GM23338 (cell line): ENCODE measurements at regions not wholly inside any gene's neighbourhood (a gene's known extent, or its start where the extent isn't known, plus 50 kb on each side); places are given as distances from the start of the nearest gene placed in this dataset.

Experiments used
- CREB1 ChIP-seq: fragments of 250-450 bp; sonication (Bioruptor Pico); IDR thresholded peaks from 2 replicates; pipeline ENCODE4 v1.5.0; 2020; ENCODE audit warnings: low read depth, mild to moderate bottlenecking, moderate library complexity
- EZH2phosphoT487 ChIP-seq: fragments of 200-600 bp; sonication (generic); IDR thresholded peaks from one replicate; pipeline ENCODE4 v1.8.1; 2018; ENCODE audit warnings: antibody characterized with exemption; ENCODE audit not compliant: unreplicated experiment
- JUNB ChIP-seq: IDR thresholded peaks from one replicate; pipeline ENCODE4 v1.6.1; 2016; ENCODE audit warnings: antibody characterized with exemption; ENCODE audit not compliant: unreplicated experiment
- NANOG ChIP-seq: IDR thresholded peaks from 2 replicates; pipeline ENCODE4 v1.6.1; 2016; ENCODE audit warnings: antibody characterized with exemption, borderline replicate concordance
- POLR2AphosphoS5 ChIP-seq: IDR thresholded peaks from 2 replicates; pipeline ENCODE4 v1.6.1; 2016; ENCODE audit warnings: antibody characterized with exemption, low read depth
- STAT1 ChIP-seq: IDR thresholded peaks from one replicate; pipeline ENCODE4 v1.6.1; 2016; ENCODE audit warnings: antibody characterized with exemption; ENCODE audit not compliant: unreplicated experiment
- ZNF331 ChIP-seq: fragments of 250-450 bp; sonication (Bioruptor Pico); IDR thresholded peaks from 2 replicates; pipeline ENCODE4 v1.5.0; 2020; ENCODE audit warnings: low read depth, mild to moderate bottlenecking, moderate library complexity
- ZNF462 ChIP-seq: fragments of 250-450 bp; sonication (Bioruptor Pico); IDR thresholded peaks from 2 replicates; pipeline ENCODE4 v1.5.0; 2020; ENCODE audit warnings: mild to moderate bottlenecking, moderate library complexity
- TF ChIP-seq, protein P1 (sequence below): IDR thresholded peaks from one replicate; pipeline ENCODE4 v1.6.1; 2018; ENCODE audit warnings: antibody characterized with exemption; ENCODE audit not compliant: unreplicated experiment
- TF ChIP-seq, protein P2 (sequence below), 2 experiments: fragments of 200-600 bp in 1 of 2; sonication (generic) in 1 of 2; conservative IDR thresholded peaks; 2 replicates each; pipeline versions ENCODE4 v1.5.1 to v1.6.1; 2016 to 2017; ENCODE audit warnings: antibody characterized with exemption in 2 of 2, low read depth in 2 of 2, mild to moderate bottlenecking in 2 of 2, moderate library complexity in 1 of 2

DNA sequence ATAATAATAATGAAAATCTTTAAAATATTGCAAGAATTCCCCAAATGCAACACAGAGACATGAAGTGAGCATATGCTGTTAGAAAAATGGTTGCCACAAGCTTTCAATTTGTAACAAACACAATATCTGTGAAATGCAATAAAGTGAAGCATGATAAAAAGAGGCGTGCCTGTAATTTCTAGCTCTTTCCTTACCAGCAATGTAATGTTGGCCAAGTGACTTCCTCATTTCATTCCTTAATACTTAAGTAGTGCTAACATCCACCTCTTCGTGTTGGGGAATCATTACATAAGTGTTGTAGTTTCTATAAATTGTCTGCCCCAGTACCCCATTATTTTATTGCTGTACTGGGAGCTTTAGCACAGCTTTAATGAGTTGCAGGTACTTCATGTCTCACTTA, 1192.0 kb upstream of the CDH8 start (continued):
- TF ChIP-seq ZNF462 (CRISPR knock-in tag) (no peak), NANOG (no peak), EZH2phosphoT487 (no peak), JUNB (no peak), STAT1 (no peak), POLR2AphosphoS5 (no peak), CREB1 (CRISPR knock-in tag) (no peak), ZNF331 (CRISPR knock-in tag) (no peak)
- TF ChIP-seq, protein P1, sequence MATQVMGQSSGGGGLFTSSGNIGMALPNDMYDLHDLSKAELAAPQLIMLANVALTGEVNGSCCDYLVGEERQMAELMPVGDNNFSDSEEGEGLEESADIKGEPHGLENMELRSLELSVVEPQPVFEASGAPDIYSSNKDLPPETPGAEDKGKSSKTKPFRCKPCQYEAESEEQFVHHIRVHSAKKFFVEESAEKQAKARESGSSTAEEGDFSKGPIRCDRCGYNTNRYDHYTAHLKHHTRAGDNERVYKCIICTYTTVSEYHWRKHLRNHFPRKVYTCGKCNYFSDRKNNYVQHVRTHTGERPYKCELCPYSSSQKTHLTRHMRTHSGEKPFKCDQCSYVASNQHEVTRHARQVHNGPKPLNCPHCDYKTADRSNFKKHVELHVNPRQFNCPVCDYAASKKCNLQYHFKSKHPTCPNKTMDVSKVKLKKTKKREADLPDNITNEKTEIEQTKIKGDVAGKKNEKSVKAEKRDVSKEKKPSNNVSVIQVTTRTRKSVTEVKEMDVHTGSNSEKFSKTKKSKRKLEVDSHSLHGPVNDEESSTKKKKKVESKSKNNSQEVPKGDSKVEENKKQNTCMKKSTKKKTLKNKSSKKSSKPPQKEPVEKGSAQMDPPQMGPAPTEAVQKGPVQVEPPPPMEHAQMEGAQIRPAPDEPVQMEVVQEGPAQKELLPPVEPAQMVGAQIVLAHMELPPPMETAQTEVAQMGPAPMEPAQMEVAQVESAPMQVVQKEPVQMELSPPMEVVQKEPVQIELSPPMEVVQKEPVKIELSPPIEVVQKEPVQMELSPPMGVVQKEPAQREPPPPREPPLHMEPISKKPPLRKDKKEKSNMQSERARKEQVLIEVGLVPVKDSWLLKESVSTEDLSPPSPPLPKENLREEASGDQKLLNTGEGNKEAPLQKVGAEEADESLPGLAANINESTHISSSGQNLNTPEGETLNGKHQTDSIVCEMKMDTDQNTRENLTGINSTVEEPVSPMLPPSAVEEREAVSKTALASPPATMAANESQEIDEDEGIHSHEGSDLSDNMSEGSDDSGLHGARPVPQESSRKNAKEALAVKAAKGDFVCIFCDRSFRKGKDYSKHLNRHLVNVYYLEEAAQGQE, result no peak
- TF ChIP-seq, protein P2, sequence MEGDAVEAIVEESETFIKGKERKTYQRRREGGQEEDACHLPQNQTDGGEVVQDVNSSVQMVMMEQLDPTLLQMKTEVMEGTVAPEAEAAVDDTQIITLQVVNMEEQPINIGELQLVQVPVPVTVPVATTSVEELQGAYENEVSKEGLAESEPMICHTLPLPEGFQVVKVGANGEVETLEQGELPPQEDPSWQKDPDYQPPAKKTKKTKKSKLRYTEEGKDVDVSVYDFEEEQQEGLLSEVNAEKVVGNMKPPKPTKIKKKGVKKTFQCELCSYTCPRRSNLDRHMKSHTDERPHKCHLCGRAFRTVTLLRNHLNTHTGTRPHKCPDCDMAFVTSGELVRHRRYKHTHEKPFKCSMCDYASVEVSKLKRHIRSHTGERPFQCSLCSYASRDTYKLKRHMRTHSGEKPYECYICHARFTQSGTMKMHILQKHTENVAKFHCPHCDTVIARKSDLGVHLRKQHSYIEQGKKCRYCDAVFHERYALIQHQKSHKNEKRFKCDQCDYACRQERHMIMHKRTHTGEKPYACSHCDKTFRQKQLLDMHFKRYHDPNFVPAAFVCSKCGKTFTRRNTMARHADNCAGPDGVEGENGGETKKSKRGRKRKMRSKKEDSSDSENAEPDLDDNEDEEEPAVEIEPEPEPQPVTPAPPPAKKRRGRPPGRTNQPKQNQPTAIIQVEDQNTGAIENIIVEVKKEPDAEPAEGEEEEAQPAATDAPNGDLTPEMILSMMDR (conservative IDR thresholded peaks at IDR 0.05; ENCODE audit: low read depth in 2 of 2), result no peak
